Body of pancreas (tissue), 4 donors: ENCODE measurements at regions not wholly inside any gene's neighbourhood (a gene's known extent, or its start where the extent isn't known, plus 50 kb on each side); places are given as distances from the start of the nearest gene placed in this dataset.

Experiments used
- CTCF ChIP-seq, 7 experiments: fragments of 450-650 bp in 4 of 7; fragments of 200-600 bp in 3 of 7; sonication (generic) in 3 of 7; IDR thresholded peaks; one replicate each; pipeline ENCODE4 v1.5.1; 2016 to 2019; ENCODE audit warnings: antibody characterized with exemption in 7 of 7
- POLR2A ChIP-seq, 3 donors: fragments of 450-650 bp; IDR thresholded peaks; one replicate each; pipeline ENCODE4 v1.6.1; 2016; ENCODE audit warnings: antibody characterized with exemption in 3 of 3, mild to moderate bottlenecking in 2 of 3

DNA sequence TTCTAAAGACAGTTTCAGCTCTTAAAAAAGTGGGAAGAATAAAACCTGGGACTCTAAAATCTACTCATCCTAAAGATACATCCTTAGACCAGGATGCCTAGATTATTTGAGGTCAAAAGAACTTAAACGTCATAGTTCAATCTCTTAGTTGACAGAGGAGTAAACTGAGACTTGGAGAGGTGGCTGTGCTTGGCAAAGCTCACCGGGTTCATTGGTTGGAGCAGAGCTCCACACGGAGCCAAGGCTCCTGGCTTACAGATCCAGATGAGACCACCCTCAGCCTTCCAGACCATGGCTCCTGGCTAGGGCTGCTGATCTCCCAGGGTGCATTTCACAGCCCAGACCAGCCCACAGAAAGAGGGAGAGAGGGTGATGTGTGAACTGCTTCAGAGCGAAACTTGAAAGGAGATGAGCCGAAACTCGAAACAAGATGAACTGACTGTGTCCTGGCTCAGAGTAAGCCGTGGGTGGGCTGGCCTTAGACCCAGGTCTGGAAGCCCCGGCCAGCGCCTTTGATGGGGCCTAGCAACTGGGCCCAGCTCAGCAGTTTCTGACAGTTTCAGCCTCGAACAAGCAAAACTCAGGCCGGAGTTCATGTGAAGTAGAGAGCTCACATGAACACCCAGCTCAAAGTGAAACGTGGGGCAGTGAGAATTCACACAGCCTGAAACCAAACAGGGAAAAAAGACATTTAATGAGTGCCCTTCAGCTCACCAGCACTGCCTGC is 1044.8 kb downstream of the BCL11B start:
- TF ChIP-seq CTCF (IDR thresholded peaks at IDR 0.05) (no peak), POLR2A (IDR thresholded peaks at IDR 0.05) (no peak)
